GM23338 (cell line): ENCODE measurements at regions not wholly inside any gene's neighbourhood (a gene's known extent, or its start where the extent isn't known, plus 50 kb on each side); places are given as distances from the start of the nearest gene placed in this dataset.

Experiments
- ATAC-seq: fragments of 200-7000 bp; cut with Tn5 transposase; 3 replicates; pipeline ENCODE4 v1.9.1; 2020
- DNase-seq: peaks from one replicate; pipeline ENCODE4 v3.0.0-alpha.2; 2015; ENCODE audit warnings: low spot score
- H2AFZ ChIP-seq: fragments of 200-600 bp; sonication (generic); 2 replicates; pipeline ENCODE4 v1.8.0; 2016; ENCODE audit warnings: antibody characterized with exemption, mild to moderate bottlenecking, moderate library complexity
- H3F3A ChIP-seq: fragments of 200-600 bp; sonication (generic); replicated peaks from 2 replicates; pipeline ENCODE4 v1.8.0; 2017; ENCODE audit warnings: antibody characterized with exemption, mixed run types, low read depth
- H3K27ac ChIP-seq: fragments of 200-600 bp; sonication (generic); 2 replicates; pipeline ENCODE4 v1.6.1; 2016; ENCODE audit warnings: low read depth
- H3K27me3 ChIP-seq: fragments of 200-600 bp; sonication (generic); 2 replicates; pipeline ENCODE4 v1.8.0; 2016; ENCODE audit warnings: mild to moderate bottlenecking, mixed run types, moderate library complexity; ENCODE audit not compliant: insufficient read depth
- H3K36me3 ChIP-seq: fragments of 200-600 bp; sonication (generic); 2 replicates; pipeline ENCODE4 v1.8.0; 2016; ENCODE audit warnings: mild to moderate bottlenecking; ENCODE audit not compliant: insufficient read depth
- H3K4me1 ChIP-seq: fragments of 200-600 bp; sonication (generic); 2 replicates; pipeline ENCODE4 v1.8.0; 2016; ENCODE audit warnings: mild to moderate bottlenecking, moderate library complexity; ENCODE audit not compliant: insufficient read depth
- H3K4me2 ChIP-seq: fragments of 200-600 bp; sonication (generic); 2 replicates; pipeline ENCODE4 v1.7.1; 2017; ENCODE audit warnings: mixed run types
- H3K4me3 ChIP-seq: fragments of 200-600 bp; sonication (generic); 2 replicates; pipeline ENCODE4 v1.6.1; 2016; ENCODE audit warnings: mixed run types
- H3K79me2 ChIP-seq: fragments of 200-600 bp; sonication (generic); replicated peaks from 2 replicates; pipeline ENCODE4 v1.8.0; 2017; ENCODE audit warnings: mild to moderate bottlenecking; ENCODE audit not compliant: insufficient read depth
- H3K9me2 ChIP-seq: fragments of 200-600 bp; sonication (generic); 2 replicates; pipeline ENCODE4 v1.8.0; 2017; ENCODE audit not compliant: insufficient read depth
- H4K20me1 ChIP-seq: fragments of 200-600 bp; sonication (generic); replicated peaks from 2 replicates; pipeline ENCODE4 v1.8.0; 2017; ENCODE audit warnings: mild to moderate bottlenecking; ENCODE audit not compliant: insufficient read depth
- H3K27ac Mint-ChIP-seq: 2 replicates; pipeline ENCODE4 v1.8.0; 2020; ENCODE audit warnings: inconsistent platforms, mild to moderate bottlenecking, moderate library complexity, mixed read lengths
- H3K27me3 Mint-ChIP-seq: 3 replicates; pipeline ENCODE4 v1.8.0; 2022; ENCODE audit warnings: low read depth, mild to moderate bottlenecking, moderate library complexity, mixed read lengths, inconsistent platforms; ENCODE audit not compliant: insufficient read depth, poor library complexity
- H3K36me3 Mint-ChIP-seq: 3 replicates; pipeline ENCODE4 v1.8.0; 2021; ENCODE audit warnings: low read depth, mild to moderate bottlenecking, inconsistent platforms, moderate library complexity, mixed read lengths
- H3K4me1 Mint-ChIP-seq: 3 replicates; pipeline ENCODE4 v1.8.0; 2020; ENCODE audit warnings: mild to moderate bottlenecking, inconsistent platforms, mixed read lengths
- H3K4me3 Mint-ChIP-seq: 3 replicates; pipeline ENCODE4 v1.8.0; 2021; ENCODE audit warnings: moderate library complexity, mild to moderate bottlenecking, inconsistent platforms, mixed read lengths
- H3K9me3 Mint-ChIP-seq: 3 replicates; pipeline ENCODE4 v1.8.0; 2020; ENCODE audit warnings: moderate library complexity, mild to moderate bottlenecking, inconsistent platforms, mixed read lengths
- CREB1 ChIP-seq: fragments of 250-450 bp; sonication (Bioruptor Pico); IDR thresholded peaks from 2 replicates; pipeline ENCODE4 v1.5.0; 2020; ENCODE audit warnings: low read depth, mild to moderate bottlenecking, moderate library complexity
- CTCF ChIP-seq, 2 experiments: fragments of 200-600 bp in 1 of 2; sonication (generic) in 1 of 2; conservative IDR thresholded peaks; 2 replicates each; pipeline versions ENCODE4 v1.5.1 to v1.6.1; 2016 to 2017; ENCODE audit warnings: antibody characterized with exemption in 2 of 2, low read depth in 2 of 2, mild to moderate bottlenecking in 2 of 2, moderate library complexity in 1 of 2
- ETS1 ChIP-seq: IDR thresholded peaks from 2 replicates; pipeline ENCODE4 v1.6.1; 2016; ENCODE audit warnings: antibody characterized with exemption
- EZH2 ChIP-seq: fragments of 200-600 bp; sonication (generic); IDR thresholded peaks from one replicate; pipeline ENCODE4 v1.8.0; 2017; ENCODE audit warnings: antibody characterized with exemption, mild to moderate bottlenecking, low read depth; ENCODE audit not compliant: unreplicated experiment
- EZH2phosphoT487 ChIP-seq: fragments of 200-600 bp; sonication (generic); IDR thresholded peaks from one replicate; pipeline ENCODE4 v1.8.1; 2018; ENCODE audit warnings: antibody characterized with exemption; ENCODE audit not compliant: unreplicated experiment
- JUNB ChIP-seq: IDR thresholded peaks from one replicate; pipeline ENCODE4 v1.6.1; 2016; ENCODE audit warnings: antibody characterized with exemption; ENCODE audit not compliant: unreplicated experiment
- NANOG ChIP-seq: IDR thresholded peaks from 2 replicates; pipeline ENCODE4 v1.6.1; 2016; ENCODE audit warnings: antibody characterized with exemption, borderline replicate concordance
- POLR2AphosphoS5 ChIP-seq: IDR thresholded peaks from 2 replicates; pipeline ENCODE4 v1.6.1; 2016; ENCODE audit warnings: antibody characterized with exemption, low read depth
- REST ChIP-seq: IDR thresholded peaks from one replicate; pipeline ENCODE4 v1.6.1; 2018; ENCODE audit warnings: antibody characterized with exemption; ENCODE audit not compliant: unreplicated experiment
- STAT1 ChIP-seq: IDR thresholded peaks from one replicate; pipeline ENCODE4 v1.6.1; 2016; ENCODE audit warnings: antibody characterized with exemption; ENCODE audit not compliant: unreplicated experiment
- ZNF114 ChIP-seq: fragments of 250-450 bp; sonication (Bioruptor Pico); IDR thresholded peaks from 2 replicates; pipeline ENCODE4 v1.5.0; 2020; ENCODE audit warnings: mild to moderate bottlenecking, moderate library complexity
- ZNF331 ChIP-seq: fragments of 250-450 bp; sonication (Bioruptor Pico); IDR thresholded peaks from 2 replicates; pipeline ENCODE4 v1.5.0; 2020; ENCODE audit warnings: low read depth, mild to moderate bottlenecking, moderate library complexity
- ZNF462 ChIP-seq: fragments of 250-450 bp; sonication (Bioruptor Pico); IDR thresholded peaks from 2 replicates; pipeline ENCODE4 v1.5.0; 2020; ENCODE audit warnings: mild to moderate bottlenecking, moderate library complexity

GRCh38 chr6:44024574-44025219, 102.6 kb downstream of the MRPL14 start:
- DNase-seq: no peak
- H3K79me2 ChIP-seq: no peaks in the 10 kb centered on the region
- no peaks in the 10 kb centered on the region for H3K4me1 ChIP-seq
- H3F3A ChIP-seq: no peaks in the 10 kb centered on the region
- H3K27ac ChIP-seq: no peak overlapping the region
- H3K4me3 ChIP-seq: no peak overlapping the region
- ATAC-seq: peak; percentile 47; the same call in 2 of the 3 replicates
- no peak overlapping the region for H3K4me2 ChIP-seq
- H3K27ac Mint-ChIP-seq: no peak overlapping the region
- no peaks in the 10 kb centered on the region; the same call in 2 of the 3 replicates for H3K4me1 Mint-ChIP-seq
- no peaks in the 10 kb centered on the region for H4K20me1 ChIP-seq
- H3K27me3 ChIP-seq: no peaks in the 10 kb centered on the region
- H3K9me2 ChIP-seq: no peaks in the 10 kb centered on the region
- H3K27me3 Mint-ChIP-seq: peaks cover 10% of the 10 kb centered on the region
- H3K4me3 Mint-ChIP-seq: no peak overlapping the region
- TF ChIP-seq JUNB: no peak
- TF ChIP-seq ETS1: no peak
- no peak for TF ChIP-seq ZNF462 (CRISPR knock-in tag)
- TF ChIP-seq STAT1: no peak
- no peak for TF ChIP-seq ZNF114 (CRISPR knock-in tag)
- no peak for TF ChIP-seq REST
- no peak for TF ChIP-seq NANOG
- TF ChIP-seq ZNF331: no peak
- TF ChIP-seq POLR2AphosphoS5: no peak
- no peak for TF ChIP-seq EZH2
- no peak for TF ChIP-seq CREB1 (CRISPR knock-in tag)
- TF ChIP-seq CTCF (conservative IDR thresholded peaks at IDR 0.05; ENCODE audit: low read depth in 2 of 2): no peak
- TF ChIP-seq EZH2phosphoT487: no peak
- no peaks in the 10 kb centered on the region; the same call in 2 of the 3 replicates for H3K36me3 Mint-ChIP-seq
- H3K36me3 ChIP-seq: no peaks in the 10 kb centered on the region
- H2AFZ ChIP-seq: no peak overlapping the region; the same call in 1 of the 2 replicates
- no peaks in the 10 kb centered on the region; the same call in 2 of the 3 replicates for H3K9me3 Mint-ChIP-seq
